BJ (cell line): ENCODE measurements at regions not wholly inside any gene's neighbourhood (a gene's known extent, or its start where the extent isn't known, plus 50 kb on each side); places are given as distances from the start of the nearest gene placed in this dataset. TPM values are rescaled to one million over a fixed set of nuclear protein-coding genes. Genes with fewer than 3 reads are reported as not detected.

Experiments used
- CTCF ChIA-PET: fragments of 350-600 bp; formaldehyde crosslinking; extraction: SDS; loops from one replicate; lab custom pipeline; 2021; ENCODE audit warnings: antibody characterized with exemption, inconsistent platforms; lab: Yijun Ruan, JAX
- POLR2A ChIA-PET: fragments of 300-600 bp; sonication (Branson Sonifier 250); formaldehyde crosslinking; extraction: SDS; loops from one replicate; lab custom pipeline; 2021; ENCODE audit warnings: antibody characterized with exemption; lab: Charles Lee
- DNase-seq: peaks from one replicate; pipeline ENCODE4 v3.0.0-alpha.2; 2011; ENCODE audit warnings: low read depth
- H3K27me3 ChIP-seq: 2 replicates; pipeline ENCODE4 v1.6.0; 2011; ENCODE audit warnings: low read length; ENCODE audit not compliant: control insufficient read depth, insufficient read depth
- H3K36me3 ChIP-seq: 2 replicates; pipeline ENCODE4 v1.5.1; 2011; ENCODE audit warnings: low read length; ENCODE audit not compliant: control insufficient read depth, insufficient read depth
- H3K4me3 ChIP-seq: 2 replicates; pipeline ENCODE4 v1.5.1; 2011; ENCODE audit warnings: low read depth, mild to moderate bottlenecking, control low read depth, low read length
- small RNA-seq: library from RNA; depleted of rRNA; stranded (forward); fragments of <200 nt; gene quantifications from one replicate; pipeline ENCODE3, GENCODE V24; 2012; ENCODE audit warnings: low replicate concordance, low read depth; ENCODE audit not compliant: insufficient read length
- TF ChIP-seq, protein P1 (sequence below): IDR thresholded peaks from 2 replicates; pipeline ENCODE4 v1.5.1; 2011; ENCODE audit warnings: low read depth, mild to moderate bottlenecking, control low read depth, inconsistent platforms, low read length, moderate library complexity; ENCODE audit not compliant: insufficient read depth

DNA sequence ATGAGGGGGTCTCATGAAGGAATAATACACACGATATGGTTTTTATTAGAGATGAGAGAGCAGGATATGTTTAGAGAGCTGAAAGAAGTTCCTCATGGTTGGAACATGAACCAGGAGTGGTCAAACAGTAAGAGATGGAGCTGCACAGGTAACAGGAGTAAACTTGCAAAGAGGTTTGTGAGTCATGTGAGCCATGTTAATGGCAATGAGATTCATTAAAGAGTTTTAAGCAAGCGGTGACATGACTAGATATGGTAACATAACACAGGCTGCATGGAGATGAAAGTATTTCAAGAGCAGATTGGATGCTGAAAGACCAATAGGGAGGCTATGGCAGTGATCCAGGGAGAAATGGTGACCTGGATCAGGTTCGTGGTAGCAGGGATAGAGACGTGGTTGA is 62.6 kb upstream of the SSTR1 start:
- POLR2A ChIA-PET, result no interaction called here
- TF ChIP-seq, protein P1, sequence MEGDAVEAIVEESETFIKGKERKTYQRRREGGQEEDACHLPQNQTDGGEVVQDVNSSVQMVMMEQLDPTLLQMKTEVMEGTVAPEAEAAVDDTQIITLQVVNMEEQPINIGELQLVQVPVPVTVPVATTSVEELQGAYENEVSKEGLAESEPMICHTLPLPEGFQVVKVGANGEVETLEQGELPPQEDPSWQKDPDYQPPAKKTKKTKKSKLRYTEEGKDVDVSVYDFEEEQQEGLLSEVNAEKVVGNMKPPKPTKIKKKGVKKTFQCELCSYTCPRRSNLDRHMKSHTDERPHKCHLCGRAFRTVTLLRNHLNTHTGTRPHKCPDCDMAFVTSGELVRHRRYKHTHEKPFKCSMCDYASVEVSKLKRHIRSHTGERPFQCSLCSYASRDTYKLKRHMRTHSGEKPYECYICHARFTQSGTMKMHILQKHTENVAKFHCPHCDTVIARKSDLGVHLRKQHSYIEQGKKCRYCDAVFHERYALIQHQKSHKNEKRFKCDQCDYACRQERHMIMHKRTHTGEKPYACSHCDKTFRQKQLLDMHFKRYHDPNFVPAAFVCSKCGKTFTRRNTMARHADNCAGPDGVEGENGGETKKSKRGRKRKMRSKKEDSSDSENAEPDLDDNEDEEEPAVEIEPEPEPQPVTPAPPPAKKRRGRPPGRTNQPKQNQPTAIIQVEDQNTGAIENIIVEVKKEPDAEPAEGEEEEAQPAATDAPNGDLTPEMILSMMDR, result no peak

DNA sequence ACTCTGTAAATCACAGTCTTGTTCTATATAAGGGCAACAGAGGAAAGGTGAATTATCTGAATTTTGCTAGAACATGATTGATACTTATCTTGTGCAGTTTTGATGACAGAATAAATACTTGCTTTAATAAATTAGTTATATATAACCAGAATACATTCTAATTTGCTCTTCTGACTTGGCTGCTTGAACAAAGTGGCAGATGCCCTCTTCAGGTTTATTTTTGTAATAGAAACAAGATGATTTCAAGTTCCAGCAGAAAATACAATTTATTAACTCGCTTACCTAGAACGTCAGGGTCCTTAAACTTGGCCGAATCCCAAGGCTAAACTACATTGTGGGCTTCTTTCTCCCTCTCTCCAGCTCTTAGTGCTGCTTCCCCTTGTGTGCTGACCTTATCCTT is 57.6 kb upstream of the SSTR1 start:
- TF ChIP-seq, protein P1, result no peak
- Histone ChIP-seq H3K36me3 (no peaks in the 10 kb centered on the region), H3K27me3 (no peaks in the 10 kb centered on the region), H3K4me3 (no peak overlapping the region)
- no peak for DNase-seq
- ChIA-PET POLR2A (no interaction called here), CTCF (interaction anchor here (0.7 kb wide), 1 partner anchor 164 kb away, joined by 3 read pairs; no protein-coding TSS in a partner anchor)

More for the DNA sequence above, 62.6 kb upstream of the SSTR1 start:
- no peak for DNase-seq
- CTCF ChIA-PET, result no interaction called here
- no peaks in the 10 kb centered on the region for H3K27me3 ChIP-seq
- H3K4me3 ChIP-seq, result no peak overlapping the region
- no peaks in the 10 kb centered on the region for H3K36me3 ChIP-seq

Small RNA genes lying in the stretch of these regions (small RNA-seq; reads per million reads assigned to genes)
- gene RF00406 (not detected), gene RNU6-1277P (not detected)
